Heart right ventricle (tissue), 16 donors: ENCODE measurements at regions not wholly inside any gene's neighbourhood (a gene's known extent, or its start where the extent isn't known, plus 50 kb on each side); places are given as distances from the start of the nearest gene placed in this dataset.

ENCODE experiments used
- ATAC-seq, 8 donors: fragments of 200-7000 bp; cut with Tn5 transposase; one replicate each; pipeline ENCODE4 v1.9.1; 2020; ENCODE audit warnings: mild to moderate bottlenecking in 8 of 8, moderate library complexity in 8 of 8, moderate number of reproducible peaks in 1 of 8
- DNase-seq, 2 donors: peaks; one replicate each; pipeline ENCODE4 v3.0.0-alpha.2; 2020
- H3K27ac ChIP-seq, 10 donors: fragments of 200-600 bp; sonication (generic) in 2 of 10; one replicate each; pipeline versions ENCODE4 v1.5.0 to v1.8.0; 2020 to 2022; ENCODE audit warnings: mild to moderate bottlenecking in 3 of 10
- H3K27me3 ChIP-seq, 7 donors: fragments of 200-600 bp; one replicate each; pipeline ENCODE4 v1.8.0; 2021 to 2022; ENCODE audit warnings: mild to moderate bottlenecking in 2 of 7
- H3K36me3 ChIP-seq, 9 donors: fragments of 200-600 bp; sonication (generic) in 1 of 9; one replicate each; pipeline versions ENCODE4 v1.5.0 to v1.8.0; 2020 to 2022; ENCODE audit warnings: mild to moderate bottlenecking in 2 of 9
- H3K4me1 ChIP-seq, 9 donors: fragments of 200-600 bp; sonication (generic) in 1 of 9; one replicate each; pipeline versions ENCODE4 v1.5.0 to v1.8.0; 2020 to 2022; ENCODE audit warnings: mild to moderate bottlenecking in 4 of 9
- H3K4me3 ChIP-seq, 10 donors: fragments of 200-600 bp; sonication (generic) in 2 of 10; one replicate each; pipeline versions ENCODE4 v1.5.0 to v1.8.0; 2020 to 2022; ENCODE audit warnings: mild to moderate bottlenecking in 7 of 10, moderate library complexity in 2 of 10
- H3K9me3 ChIP-seq, 11 donors: fragments of 200-600 bp in 10 of 11; sonication (generic) in 2 of 11; one replicate each; pipeline versions ENCODE4 v1.5.0 to v1.8.0; 2013 to 2022; ENCODE audit warnings: mild to moderate bottlenecking in 2 of 11, control low read depth in 1 of 11, moderate library complexity in 1 of 11
- WGBS, 2 donors: extraction: QIAGEN DNeasy Blood & Tissue Kit; methylation state at CpG; one replicate each; pipeline ENCODE4 v1.1.7; 2013; ENCODE audit warnings: inconsistent platforms in 1 of 2; 5-methylcytosine and 5-hydroxymethylcytosine counted together
- intact Hi-C, 10 donors: fragments of 100-400 bp; cut with DNase I; formaldehyde crosslinking; loops; one replicate each; pipeline versions ENCODE4 v1.11.1 to v1.14.2; 2022
- TF ChIP-seq, protein P1 (sequence below), 9 donors: fragments of 200-600 bp; sonication (generic) in 2 of 9; IDR thresholded peaks; one replicate each; pipeline versions ENCODE4 v1.5.0 to v1.8.0; 2021 to 2022; ENCODE audit warnings: antibody characterized with exemption in 9 of 9, mild to moderate bottlenecking in 5 of 9, moderate library complexity in 1 of 9
- donor health status: Arrhythmogenic right ventricular cardiomyopathy.
- donor health status: ischemic (EF 13 %, LVEDD 7.1; RV severe dilation, severe dysfunction).
- donor health status: healthy with polysubstance abuse.
- donor health status: DM: no; HTN: yes; CAD: no.
- donor health status: DM: no; HTN: no; CAD: no.
- donor health status: ischemic (EF 25% LVEDD 6.9; RV normal size, moderate dysfunction).
- donor health status: ischemic (EF 25% LVEDD 5.7; RV mildly dilated, moderate dysfunction).
- donor health status: healthy.
- donor health status: DM: yes; HTN: yes; CAD: no.
- donor health status: Ischemic cardiomyopathy.
- donor health status: ischemic (EF 35%, LVEDD 5.7; RV mildly dilated, moderate dysfunction).
- donor health status: nonischemic (EF 11% LVEDD 7.7; RV severe dilation, severe dysfunction).
- donor health status: DM: yes; HTN: yes; CAD: no.
- donor health status: PGD.
- donor health status: ischemic (EF 29% LVEDD 5.4; RV normal size, mild dysfunction).
- donor health status: nonischemic (EF 23%, LVEDD 6.1; RV moderate dilation, normal function).

DNA sequence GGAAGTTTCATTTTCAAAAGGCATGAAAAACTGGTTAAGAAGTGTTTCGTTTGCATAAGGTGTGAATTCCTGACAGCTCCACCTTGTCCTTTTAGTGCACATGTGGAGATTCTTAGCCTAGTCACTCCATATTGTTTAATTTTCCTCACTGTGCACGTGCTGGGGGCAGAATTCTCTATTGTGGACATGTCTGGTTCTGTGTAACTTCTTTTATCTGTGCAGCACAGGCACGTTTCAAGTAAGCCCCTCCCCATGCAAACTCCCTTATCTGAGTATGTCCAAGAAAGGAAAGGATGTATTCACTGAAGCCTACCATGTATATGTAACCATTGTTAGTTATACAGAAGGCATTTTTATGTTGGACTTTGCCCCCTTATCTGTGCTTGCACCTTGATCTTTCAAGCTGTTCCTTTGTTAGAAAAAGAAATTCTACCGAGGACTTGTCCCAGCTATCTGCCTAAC, 1346.3 kb downstream of the REEP3 start:
- H3K27ac ChIP-seq = no peak overlapping the region
- TF ChIP-seq, protein P1, sequence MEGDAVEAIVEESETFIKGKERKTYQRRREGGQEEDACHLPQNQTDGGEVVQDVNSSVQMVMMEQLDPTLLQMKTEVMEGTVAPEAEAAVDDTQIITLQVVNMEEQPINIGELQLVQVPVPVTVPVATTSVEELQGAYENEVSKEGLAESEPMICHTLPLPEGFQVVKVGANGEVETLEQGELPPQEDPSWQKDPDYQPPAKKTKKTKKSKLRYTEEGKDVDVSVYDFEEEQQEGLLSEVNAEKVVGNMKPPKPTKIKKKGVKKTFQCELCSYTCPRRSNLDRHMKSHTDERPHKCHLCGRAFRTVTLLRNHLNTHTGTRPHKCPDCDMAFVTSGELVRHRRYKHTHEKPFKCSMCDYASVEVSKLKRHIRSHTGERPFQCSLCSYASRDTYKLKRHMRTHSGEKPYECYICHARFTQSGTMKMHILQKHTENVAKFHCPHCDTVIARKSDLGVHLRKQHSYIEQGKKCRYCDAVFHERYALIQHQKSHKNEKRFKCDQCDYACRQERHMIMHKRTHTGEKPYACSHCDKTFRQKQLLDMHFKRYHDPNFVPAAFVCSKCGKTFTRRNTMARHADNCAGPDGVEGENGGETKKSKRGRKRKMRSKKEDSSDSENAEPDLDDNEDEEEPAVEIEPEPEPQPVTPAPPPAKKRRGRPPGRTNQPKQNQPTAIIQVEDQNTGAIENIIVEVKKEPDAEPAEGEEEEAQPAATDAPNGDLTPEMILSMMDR (IDR thresholded peaks at IDR 0.05) = no peak
- H3K27me3 ChIP-seq = peaks cover 0 to 4% (median 0%) of the 10 kb centered on the region in 7 donors
- intact Hi-C loops = no loop called here
- no peaks in the 10 kb centered on the region for H3K4me1 ChIP-seq
- H3K36me3 ChIP-seq = no peaks in the 10 kb centered on the region
- no peak for ATAC-seq
- 24 to 25% methylated on average over 4 of the region's 4 CpGs for WGBS, 2 donors
- no peak overlapping the region for H3K4me3 ChIP-seq
- DNase-seq = no peak
- no peaks in the 10 kb centered on the region for H3K9me3 ChIP-seq

DNA sequence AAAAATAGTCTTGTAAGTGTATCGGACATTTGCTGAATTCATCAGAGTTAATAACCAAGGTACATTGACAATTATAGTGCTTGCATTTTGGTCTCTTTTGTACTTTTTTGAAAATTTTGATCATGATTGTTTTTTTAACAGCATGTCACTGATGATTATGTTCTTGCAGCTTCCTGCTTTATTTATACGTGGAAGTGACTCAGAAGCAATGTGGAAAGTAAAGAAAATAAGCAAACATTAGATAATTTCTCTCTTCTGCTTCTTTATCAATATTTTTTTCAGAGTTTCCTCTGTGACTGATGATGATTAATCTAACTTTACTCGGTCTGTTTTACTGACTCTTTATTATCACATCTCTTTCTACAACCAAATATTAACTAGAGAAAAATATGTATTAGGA, 1351.9 kb downstream of the REEP3 start:
- ATAC-seq (no peak), DNase-seq (no peak)
- Histone ChIP-seq H3K4me3 (no peak overlapping the region), H3K27ac (no peak overlapping the region), H3K9me3 (no peaks in the 10 kb centered on the region), H3K36me3 (no peaks in the 10 kb centered on the region), H3K27me3 (peaks cover 0 to 4% (median 0%) of the 10 kb centered on the region in 7 donors), H3K4me1 (no peaks in the 10 kb centered on the region)
- TF ChIP-seq, protein P1 (IDR thresholded peaks at IDR 0.05) = no peak
- WGBS, 2 donors = 49 to 54% methylated on average over 3 of the region's 3 CpGs
- intact Hi-C loops = no loop called here

DNA sequence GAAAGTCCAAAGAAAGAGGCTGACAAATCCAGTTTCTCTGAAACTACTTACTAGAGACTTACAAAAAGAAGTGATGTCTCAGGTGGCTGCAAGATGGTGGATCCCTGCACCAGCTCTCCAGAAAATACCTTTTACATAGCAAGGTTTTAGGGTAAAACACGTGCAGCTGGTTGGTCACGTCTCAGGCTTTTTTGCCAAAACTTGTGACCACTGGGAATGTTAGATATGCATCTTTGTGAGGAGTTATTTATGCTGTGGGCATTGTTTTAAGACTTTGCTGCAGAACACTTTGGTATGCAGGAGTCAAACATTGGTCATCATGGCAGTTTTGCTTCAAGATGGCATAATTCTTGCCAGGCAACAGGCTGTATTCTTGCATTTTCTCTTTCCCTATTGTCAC, 1352.8 kb downstream of the REEP3 start:
- WGBS, 2 donors = 73 to 76% methylated on average over 2 of the region's 2 CpGs
- no peaks in the 10 kb centered on the region for H3K4me1 ChIP-seq
- no peak overlapping the region for H3K27ac ChIP-seq
- TF ChIP-seq, protein P1 (IDR thresholded peaks at IDR 0.05) = no peak
- intact Hi-C loops = no loop called here
- peaks cover 0 to 4% (median 0%) of the 10 kb centered on the region in 7 donors for H3K27me3 ChIP-seq
- no peak overlapping the region for H3K4me3 ChIP-seq
- DNase-seq (no peak), ATAC-seq (no peak)
- H3K9me3 ChIP-seq = no peaks in the 10 kb centered on the region
- H3K36me3 ChIP-seq = no peaks in the 10 kb centered on the region

DNA sequence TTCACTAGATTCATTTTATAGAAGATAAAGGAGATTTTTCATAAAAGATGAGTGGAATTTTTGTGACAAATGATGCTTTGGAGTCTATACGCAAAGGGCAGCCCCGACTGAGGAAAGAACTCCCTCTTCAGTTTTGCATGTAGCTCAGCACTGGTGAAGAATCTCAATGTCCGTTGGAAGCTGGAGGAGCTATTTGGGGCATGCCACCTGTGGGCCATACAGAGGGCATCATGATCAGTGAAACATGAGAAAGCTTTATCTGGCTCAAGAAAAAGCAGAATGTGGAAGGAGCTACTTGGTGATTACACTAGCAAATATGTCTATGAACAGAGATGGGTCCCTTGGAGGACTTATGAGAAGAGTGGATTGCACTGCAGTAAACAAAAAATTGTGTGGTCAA, 1359.3 kb downstream of the REEP3 start:
- 78 to 80% methylated on average over 3 of the region's 3 CpGs for WGBS, 2 donors
- TF ChIP-seq, protein P1 (IDR thresholded peaks at IDR 0.05) = no peak
- H3K27ac ChIP-seq = no peak overlapping the region
- H3K4me3 ChIP-seq = no peak overlapping the region
- H3K27me3 ChIP-seq = no peaks in the 10 kb centered on the region
- ATAC-seq (no peak), DNase-seq (no peak)
- no peaks in the 10 kb centered on the region for H3K9me3 ChIP-seq
- no peaks in the 10 kb centered on the region for H3K4me1 ChIP-seq
- intact Hi-C loops = no loop called here
- no peaks in the 10 kb centered on the region for H3K36me3 ChIP-seq

DNA sequence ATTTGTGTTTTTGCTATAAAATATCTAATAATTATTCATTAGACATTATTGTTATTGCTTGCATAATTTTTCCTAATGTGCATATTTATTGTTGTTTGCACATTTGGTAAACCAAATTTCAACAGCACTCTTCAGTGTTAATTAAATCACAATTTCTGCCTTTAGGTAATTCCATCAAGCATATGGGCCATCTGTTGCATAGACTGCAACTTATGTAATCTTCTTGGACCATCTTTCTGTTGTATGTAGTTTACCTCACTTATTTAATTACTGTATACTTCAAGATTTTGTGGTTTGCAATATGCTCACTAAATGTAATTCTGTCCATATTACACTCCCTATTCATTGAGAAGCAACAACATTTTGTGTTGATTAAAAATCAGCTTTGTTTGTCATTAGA, 1360.1 kb downstream of the REEP3 start:
- Histone ChIP-seq H3K4me1 (no peaks in the 10 kb centered on the region), H3K36me3 (no peaks in the 10 kb centered on the region), H3K9me3 (no peaks in the 10 kb centered on the region), H3K4me3 (no peak overlapping the region), H3K27ac (no peak overlapping the region), H3K27me3 (no peaks in the 10 kb centered on the region)
- ATAC-seq (no peak), DNase-seq (no peak)
- intact Hi-C loops = no loop called here
- TF ChIP-seq, protein P1 (IDR thresholded peaks at IDR 0.05) = no peak
